HepG2 (cell line): ENCODE measurements at regions not wholly inside any gene's neighbourhood (a gene's known extent, or its start where the extent isn't known, plus 50 kb on each side); places are given as distances from the start of the nearest gene placed in this dataset.

ENCODE experiments used
- ATAC-seq: fragments of 200-7000 bp; cut with Tn5 transposase; 3 replicates; pipeline ENCODE4 v1.9.1; 2020; ENCODE audit warnings: mild to moderate bottlenecking, moderate library complexity
- BruUV-seq: library from RNA; stranded (reverse); fragments of 400-500 nt; replicated peaks from 2 replicates; lab custom pipeline; 2021; lab: Mats Ljungman, UMichigan
- CTCF ChIA-PET: fragments of 300-600 bp; formaldehyde crosslinking; extraction: SDS; loops from one replicate; lab custom pipeline; 2021; ENCODE audit warnings: low total read pairs, inconsistent platforms, low intra/inter-chr PET ratio; lab: Yijun Ruan, JAX
- POLR2A ChIA-PET: fragments of 350-600 bp; sonication (Branson Sonifier 250); formaldehyde crosslinking; loops from one replicate; lab custom pipeline; 2020; ENCODE audit warnings: antibody characterized with exemption, inconsistent platforms; lab: Yijun Ruan, JAX
- DNase-seq: peaks from one replicate; pipeline ENCODE4 v3.0.0-alpha.2; 2015; ENCODE audit warnings: low spot score
- FAIRE-seq: peaks from 3 replicates; lab custom pipeline; 2011; peaks lifted over from hg19 to GRCh38; lab: Jason Lieb, UNC
- H2AFZ ChIP-seq: one replicate; pipeline ENCODE4 v1.6.1; 2011; ENCODE audit warnings: low read length, inconsistent platforms
- H3K27ac ChIP-seq: fragments of 300-600 bp; 3 replicates; pipeline ENCODE4 v1.8.0; 2011; ENCODE audit warnings: mixed run types, mild to moderate bottlenecking, mixed read lengths, low read length, inconsistent platforms; ENCODE audit not compliant: insufficient read depth; ENCODE audit errors: extremely low read length
- H3K27me3 ChIP-seq, 2 experiments: fragments of 200-600 bp in 1 of 2; 2 replicates in 1 of 2; 3 replicates in 1 of 2; pipeline versions ENCODE4 v1.6.0 to v1.8.0; 2011; ENCODE audit warnings: low read length in 2 of 2, mild to moderate bottlenecking in 2 of 2, moderate library complexity in 2 of 2, inconsistent platforms in 1 of 2; ENCODE audit not compliant: insufficient read depth in 2 of 2, control insufficient read depth in 1 of 2
- H3K36me3 ChIP-seq, 2 experiments: fragments of 200-600 bp in 1 of 2; replicated peaks in 1 of 2; 2 replicates in 1 of 2; 3 replicates in 1 of 2; pipeline versions ENCODE4 v1.5.1 to v1.8.0; 2011; ENCODE audit warnings: low read length in 2 of 2, inconsistent platforms in 1 of 2; ENCODE audit not compliant: insufficient read depth in 2 of 2, control insufficient read depth in 1 of 2
- H3K4me1 ChIP-seq: 2 replicates; pipeline ENCODE4 v1.5.1; 2012; ENCODE audit warnings: low read length, inconsistent platforms; ENCODE audit not compliant: insufficient read depth
- H3K4me2 ChIP-seq: 2 replicates; pipeline ENCODE4 v1.6.0; 2011; ENCODE audit warnings: low read depth, low read length, inconsistent platforms
- H3K4me3 ChIP-seq, 3 experiments: fragments of 200-600 bp in 1 of 3; sonication (generic), shearing (Covaris generic) in 1 of 3; replicated peaks in 1 of 3; 2 replicates each; pipeline ENCODE4 v1.5.1; 2011 to 2016; ENCODE audit warnings: low read length in 3 of 3, inconsistent platforms in 2 of 3, low read depth in 2 of 3, mild to moderate bottlenecking in 2 of 3, control low read depth in 1 of 3, mixed read lengths in 1 of 3; ENCODE audit not compliant: insufficient read depth in 1 of 3
- H3K79me2 ChIP-seq: one replicate; pipeline ENCODE4 v1.6.1; 2011; ENCODE audit warnings: low read length, inconsistent platforms; ENCODE audit not compliant: insufficient read depth
- H3K9ac ChIP-seq: 2 replicates; pipeline ENCODE4 v1.6.0; 2011; ENCODE audit warnings: mild to moderate bottlenecking, low read depth, low read length, inconsistent platforms; ENCODE audit not compliant: insufficient read depth
- H3K9me3 ChIP-seq: 2 replicates; pipeline ENCODE4 v1.5.1; 2012; ENCODE audit warnings: mild to moderate bottlenecking, low read length
- H4K20me1 ChIP-seq: 2 replicates; pipeline ENCODE4 v1.6.0; 2011; ENCODE audit warnings: inconsistent platforms, mild to moderate bottlenecking, low read length, moderate library complexity; ENCODE audit not compliant: insufficient read depth
- ASH2L ChIP-seq: fragments of 300-600, 200-600 bp; sonication (generic); IDR thresholded peaks from 2 replicates; pipeline ENCODE4 v1.7.0; 2017; ENCODE audit warnings: low read depth, mild to moderate bottlenecking, moderate library complexity, mixed read lengths, low read length; ENCODE audit not compliant: insufficient read length
- GMEB1 ChIP-seq: sonication (generic); formaldehyde crosslinking; IDR thresholded peaks from 2 replicates; pipeline ENCODE4 v1.5.1; 2020; ENCODE audit warnings: missing genetic modification reagents, mild to moderate bottlenecking, borderline replicate concordance
- PRMT3 ChIP-seq: sonication (generic); formaldehyde crosslinking; IDR thresholded peaks from 2 replicates; pipeline ENCODE4 v1.8.1; 2022; ENCODE audit warnings: low read depth, mild to moderate bottlenecking, moderate library complexity, missing genetic modification reagents, borderline replicate concordance
- ZNF296 ChIP-seq: sonication (generic); formaldehyde crosslinking; conservative IDR thresholded peaks from 2 replicates; pipeline ENCODE4 v1.5.0; 2020; ENCODE audit warnings: mild to moderate bottlenecking, missing genetic modification reagents
- ZNF335 ChIP-seq: sonication (generic); formaldehyde crosslinking; IDR thresholded peaks from 2 replicates; pipeline ENCODE4 v1.4.0; 2020; ENCODE audit warnings: missing genetic modification reagents
- ZNF713 ChIP-seq: sonication (generic); formaldehyde crosslinking; IDR thresholded peaks from 2 replicates; pipeline ENCODE4 v1.4.0; 2020; ENCODE audit warnings: mild to moderate bottlenecking, missing genetic modification reagents
- in situ Hi-C: cut with HindIII; loops from 2 replicates; pipeline ENCODE4 v1.10.0; 2017; ENCODE audit warnings: low pct_unique_long_range_greater_than_20kb; ENCODE audit not compliant: extremely low pct_ligation_motif_present
- intact Hi-C: fragments of 100-400 bp; cut with micrococcal nuclease; formaldehyde crosslinking; loops from one replicate; pipeline ENCODE4 v1.10.0; 2022; ENCODE audit not compliant: unreplicated experiment
- TF ChIP-seq, protein P1 (sequence below): sonication (generic); formaldehyde crosslinking; IDR thresholded peaks from one replicate; pipeline ENCODE4 v1.5.1; 2020; ENCODE audit warnings: mild to moderate bottlenecking, missing genetic modification reagents; ENCODE audit errors: not compliant biosample characterization

GRCh38 chr5:90014420-90014819 is 395.1 kb downstream of the CETN3 start:
- H3K79me2 ChIP-seq = no peaks in the 10 kb centered on the region
- H3K4me2 ChIP-seq = no peak overlapping the region
- no peak overlapping the region for H3K27ac ChIP-seq
- no peaks in the 10 kb centered on the region for H3K9me3 ChIP-seq
- FAIRE-seq (no peak), DNase-seq (no peak), ATAC-seq (no peak)
- no peaks in the 10 kb centered on the region for H4K20me1 ChIP-seq
- no peak overlapping the region for H2AFZ ChIP-seq
- TF ChIP-seq ZNF713 (CRISPR knock-in tag) = no peak
- no peak for TF ChIP-seq PRMT3 (CRISPR knock-in tag)
- TF ChIP-seq ASH2L = no peak
- TF ChIP-seq GMEB1 = no peak
- TF ChIP-seq ZNF296 (CRISPR knock-in tag) = no peak
- TF ChIP-seq, protein P1, sequence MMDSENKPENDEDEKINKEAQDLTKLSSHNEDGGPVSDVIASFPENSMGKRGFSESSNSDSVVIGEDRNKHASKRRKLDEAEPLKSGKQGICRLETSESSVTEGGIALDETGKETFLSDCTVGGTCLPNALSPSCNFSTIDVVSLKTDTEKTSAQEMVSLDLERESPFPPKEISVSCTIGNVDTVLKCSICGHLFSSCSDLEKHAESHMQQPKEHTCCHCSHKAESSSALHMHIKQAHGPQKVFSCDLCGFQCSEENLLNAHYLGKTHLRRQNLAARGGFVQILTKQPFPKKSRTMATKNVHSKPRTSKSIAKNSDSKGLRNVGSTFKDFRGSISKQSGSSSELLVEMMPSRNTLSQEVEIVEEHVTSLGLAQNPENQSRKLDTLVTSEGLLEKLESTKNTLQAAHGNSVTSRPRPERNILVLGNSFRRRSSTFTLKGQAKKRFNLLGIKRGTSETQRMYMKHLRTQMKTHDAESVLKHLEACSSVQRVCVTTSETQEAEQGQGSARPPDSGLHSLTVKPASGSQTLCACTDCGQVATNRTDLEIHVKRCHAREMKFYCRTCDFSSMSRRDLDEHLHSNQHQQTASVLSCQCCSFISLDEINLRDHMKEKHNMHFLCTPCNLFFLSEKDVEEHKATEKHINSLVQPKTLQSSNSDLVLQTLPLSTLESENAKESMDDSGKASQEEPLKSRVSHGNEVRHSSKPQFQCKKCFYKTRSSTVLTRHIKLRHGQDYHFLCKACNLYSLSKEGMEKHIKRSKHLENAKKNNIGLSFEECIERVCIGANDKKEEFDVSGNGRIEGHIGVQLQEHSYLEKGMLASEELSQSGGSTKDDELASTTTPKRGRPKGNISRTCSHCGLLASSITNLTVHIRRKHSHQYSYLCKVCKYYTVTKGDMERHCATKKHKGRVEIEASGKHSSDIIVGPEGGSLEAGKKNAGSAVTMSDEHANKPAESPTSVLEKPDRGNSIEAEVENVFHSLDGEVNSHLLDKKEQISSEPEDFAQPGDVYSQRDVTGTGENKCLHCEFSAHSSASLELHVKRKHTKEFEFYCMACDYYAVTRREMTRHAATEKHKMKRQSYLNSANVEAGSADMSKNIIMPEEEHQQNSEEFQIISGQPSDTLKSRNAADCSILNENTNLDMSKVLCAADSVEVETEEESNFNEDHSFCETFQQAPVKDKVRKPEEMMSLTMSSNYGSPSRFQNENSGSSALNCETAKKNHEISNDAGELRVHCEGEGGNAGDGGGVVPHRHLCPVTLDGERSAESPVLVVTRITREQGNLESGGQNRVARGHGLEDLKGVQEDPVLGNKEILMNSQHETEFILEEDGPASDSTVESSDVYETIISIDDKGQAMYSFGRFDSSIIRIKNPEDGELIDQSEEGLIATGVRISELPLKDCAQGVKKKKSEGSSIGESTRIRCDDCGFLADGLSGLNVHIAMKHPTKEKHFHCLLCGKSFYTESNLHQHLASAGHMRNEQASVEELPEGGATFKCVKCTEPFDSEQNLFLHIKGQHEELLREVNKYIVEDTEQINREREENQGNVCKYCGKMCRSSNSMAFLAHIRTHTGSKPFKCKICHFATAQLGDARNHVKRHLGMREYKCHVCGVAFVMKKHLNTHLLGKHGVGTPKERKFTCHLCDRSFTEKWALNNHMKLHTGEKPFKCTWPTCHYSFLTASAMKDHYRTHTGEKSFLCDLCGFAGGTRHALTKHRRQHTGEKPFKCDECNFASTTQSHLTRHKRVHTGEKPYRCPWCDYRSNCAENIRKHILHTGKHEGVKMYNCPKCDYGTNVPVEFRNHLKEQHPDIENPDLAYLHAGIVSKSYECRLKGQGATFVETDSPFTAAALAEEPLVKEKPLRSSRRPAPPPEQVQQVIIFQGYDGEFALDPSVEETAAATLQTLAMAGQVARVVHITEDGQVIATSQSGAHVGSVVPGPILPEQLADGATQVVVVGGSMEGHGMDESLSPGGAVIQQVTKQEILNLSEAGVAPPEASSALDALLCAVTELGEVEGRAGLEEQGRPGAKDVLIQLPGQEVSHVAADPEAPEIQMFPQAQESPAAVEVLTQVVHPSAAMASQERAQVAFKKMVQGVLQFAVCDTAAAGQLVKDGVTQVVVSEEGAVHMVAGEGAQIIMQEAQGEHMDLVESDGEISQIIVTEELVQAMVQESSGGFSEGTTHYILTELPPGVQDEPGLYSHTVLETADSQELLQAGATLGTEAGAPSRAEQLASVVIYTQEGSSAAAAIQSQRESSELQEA = no peak
- no peak for TF ChIP-seq ZNF335 (CRISPR knock-in tag)
- no peaks in the 10 kb centered on the region for H3K4me1 ChIP-seq
- ChIA-PET POLR2A (no interaction called here), CTCF (no interaction called here)
- no peak overlapping the region for H3K9ac ChIP-seq
- no peak overlapping the region for H3K4me3 ChIP-seq
- intact Hi-C loops (no loop called here), in situ Hi-C loops (no loop called here)
- no peaks in the 10 kb centered on the region for H3K36me3 ChIP-seq
- no TSS peak for BruUV-seq
- no peaks in the 10 kb centered on the region for H3K27me3 ChIP-seq
